Activated T-cell treated with anti-CD3 and anti-CD28 coated beads, Interleukin-2, amount 50 U/mL, for 24 hours (primary cell): ENCODE measurements at regions not wholly inside any gene's neighbourhood (a gene's known extent, or its start where the extent isn't known, plus 50 kb on each side); places are given as distances from the start of the nearest gene placed in this dataset.

ENCODE experiments used
- DNase-seq: peaks from one replicate; pipeline ENCODE4 v3.0.0-alpha.2; 2020
- H3K27ac Mint-ChIP-seq: 2 replicates; pipeline ENCODE4 v1.8.0; 2020; ENCODE audit warnings: mild to moderate bottlenecking, mixed read lengths
- H3K27me3 Mint-ChIP-seq: 2 replicates; pipeline ENCODE4 v1.8.0; 2020; ENCODE audit warnings: mixed read lengths
- H3K36me3 Mint-ChIP-seq: 2 replicates; pipeline ENCODE4 v1.8.0; 2020; ENCODE audit warnings: low read depth, mixed read lengths
- H3K4me1 Mint-ChIP-seq: 2 replicates; pipeline ENCODE4 v1.8.0; 2020; ENCODE audit warnings: low read depth, mixed read lengths
- H3K4me3 Mint-ChIP-seq: 2 replicates; pipeline ENCODE4 v1.8.0; 2020; ENCODE audit warnings: mild to moderate bottlenecking, moderate library complexity, mixed read lengths
- H3K9me3 Mint-ChIP-seq: 2 replicates; pipeline ENCODE4 v1.8.0; 2020; ENCODE audit warnings: mixed read lengths

- Mint-ChIP-seq H3K27ac (no peak overlapping the region), H3K36me3 (no peaks in the 10 kb centered on the region), H3K9me3 (no peaks in the 10 kb centered on the region), H3K4me1 (no peaks in the 10 kb centered on the region), H3K4me3 (no peak overlapping the region), H3K27me3 (no peaks in the 10 kb centered on the region)
- DNase-seq, result no peak
Observed at GRCh38 chr5:173792781-173793547, 95.2 kb upstream of the CPEB4 start.

GRCh38 chr5:173793648-173794548 is 94.3 kb upstream of the CPEB4 start:
- no peak for DNase-seq
- no peak overlapping the region for H3K4me3 Mint-ChIP-seq
- no peaks in the 10 kb centered on the region for H3K4me1 Mint-ChIP-seq
- H3K9me3 Mint-ChIP-seq, result no peaks in the 10 kb centered on the region
- no peaks in the 10 kb centered on the region for H3K36me3 Mint-ChIP-seq
- no peak overlapping the region for H3K27ac Mint-ChIP-seq
- no peaks in the 10 kb centered on the region for H3K27me3 Mint-ChIP-seq

GRCh38 chr5:173794901-173795416 is 93.2 kb upstream of the CPEB4 start:
- Mint-ChIP-seq H3K27me3 (no peaks in the 10 kb centered on the region), H3K9me3 (no peaks in the 10 kb centered on the region), H3K36me3 (no peaks in the 10 kb centered on the region), H3K4me3 (no peak overlapping the region), H3K27ac (no peak overlapping the region), H3K4me1 (no peaks in the 10 kb centered on the region)
- DNase-seq, result no peak

GRCh38 chr5:173795601-173796000 is 92.5 kb upstream of the CPEB4 start:
- no peaks in the 10 kb centered on the region for H3K9me3 Mint-ChIP-seq
- no peaks in the 10 kb centered on the region for H3K36me3 Mint-ChIP-seq
- no peak for DNase-seq
- H3K27me3 Mint-ChIP-seq, result no peaks in the 10 kb centered on the region
- no peak overlapping the region for H3K4me3 Mint-ChIP-seq
- no peak overlapping the region for H3K27ac Mint-ChIP-seq
- no peaks in the 10 kb centered on the region for H3K4me1 Mint-ChIP-seq

GRCh38 chr5:173796721-173797495 is 91.2 kb upstream of the CPEB4 start:
- Mint-ChIP-seq H3K27me3 (no peaks in the 10 kb centered on the region), H3K27ac (no peak overlapping the region), H3K4me1 (no peaks in the 10 kb centered on the region), H3K9me3 (no peaks in the 10 kb centered on the region), H3K36me3 (no peaks in the 10 kb centered on the region), H3K4me3 (no peak overlapping the region)
- DNase-seq, result no peak

- Mint-ChIP-seq H3K36me3 (no peaks in the 10 kb centered on the region), H3K9me3 (no peaks in the 10 kb centered on the region), H3K27ac (no peak overlapping the region), H3K27me3 (peaks cover 1% of the 10 kb centered on the region), H3K4me1 (no peaks in the 10 kb centered on the region), H3K4me3 (no peak overlapping the region)
- no peak for DNase-seq
Observed at GRCh38 chr5:173798127-173798810, 89.9 kb upstream of the CPEB4 start.

- no peaks in the 10 kb centered on the region for H3K36me3 Mint-ChIP-seq
- peaks cover 4% of the 10 kb centered on the region for H3K9me3 Mint-ChIP-seq
- H3K4me3 Mint-ChIP-seq, result no peak overlapping the region
- H3K27me3 Mint-ChIP-seq, result peaks cover 3% of the 10 kb centered on the region
- no peak for DNase-seq
- H3K4me1 Mint-ChIP-seq, result no peaks in the 10 kb centered on the region
- H3K27ac Mint-ChIP-seq, result no peak overlapping the region
Observed at GRCh38 chr5:173800340-173800739, 87.8 kb upstream of the CPEB4 start.

- Mint-ChIP-seq H3K9me3 (peaks cover 4% of the 10 kb centered on the region), H3K4me3 (no peak overlapping the region), H3K36me3 (no peaks in the 10 kb centered on the region), H3K27ac (no peak overlapping the region), H3K27me3 (peaks cover 3% of the 10 kb centered on the region), H3K4me1 (no peaks in the 10 kb centered on the region)
- no peak for DNase-seq
Observed at GRCh38 chr5:173801006-173801405, 87.1 kb upstream of the CPEB4 start.

GRCh38 chr5:173802670-173803165 is 85.4 kb upstream of the CPEB4 start:
- DNase-seq, result no peak
- Mint-ChIP-seq H3K4me3 (no peak overlapping the region), H3K27ac (no peak overlapping the region), H3K9me3 (peaks cover 4% of the 10 kb centered on the region), H3K27me3 (peaks cover 3% of the 10 kb centered on the region), H3K4me1 (no peaks in the 10 kb centered on the region), H3K36me3 (no peaks in the 10 kb centered on the region)

- Mint-ChIP-seq H3K27me3 (peaks cover 3% of the 10 kb centered on the region), H3K4me3 (no peak overlapping the region), H3K36me3 (no peaks in the 10 kb centered on the region), H3K4me1 (no peaks in the 10 kb centered on the region), H3K9me3 (peaks cover 4% of the 10 kb centered on the region), H3K27ac (no peak overlapping the region)
- DNase-seq, result no peak
Observed at GRCh38 chr5:173804579-173804978, 83.6 kb upstream of the CPEB4 start.

GRCh38 chr5:173806270-173807035 is 81.7 kb upstream of the CPEB4 start:
- H3K27ac Mint-ChIP-seq, result no peak overlapping the region
- no peak overlapping the region for H3K4me3 Mint-ChIP-seq
- no peak for DNase-seq
- H3K27me3 Mint-ChIP-seq, result peaks cover 3% of the 10 kb centered on the region
- H3K36me3 Mint-ChIP-seq, result no peaks in the 10 kb centered on the region
- peaks cover 4% of the 10 kb centered on the region for H3K9me3 Mint-ChIP-seq
- H3K4me1 Mint-ChIP-seq, result no peaks in the 10 kb centered on the region

- Mint-ChIP-seq H3K27ac (no peak overlapping the region), H3K27me3 (peaks cover 3% of the 10 kb centered on the region), H3K36me3 (no peaks in the 10 kb centered on the region), H3K4me3 (no peak overlapping the region), H3K9me3 (peaks cover 4% of the 10 kb centered on the region), H3K4me1 (no peaks in the 10 kb centered on the region)
- no peak for DNase-seq
Observed at GRCh38 chr5:173807181-173807655, 80.9 kb upstream of the CPEB4 start.

- Mint-ChIP-seq H3K9me3 (peaks cover 4% of the 10 kb centered on the region), H3K36me3 (no peaks in the 10 kb centered on the region), H3K27ac (no peak overlapping the region), H3K27me3 (peaks cover 2% of the 10 kb centered on the region), H3K4me1 (no peaks in the 10 kb centered on the region), H3K4me3 (no peak overlapping the region)
- DNase-seq, result no peak
Observed at GRCh38 chr5:173808079-173808808, 79.9 kb upstream of the CPEB4 start.
